Stomach (tissue), 8 donors: ENCODE measurements at regions not wholly inside any gene's neighbourhood (a gene's known extent, or its start where the extent isn't known, plus 50 kb on each side); places are given as distances from the start of the nearest gene placed in this dataset.

Experiments used
- DNase-seq, 2 donors: peaks; one replicate each; pipeline versions ENCODE4 v3.0.0 to v3.0.0-alpha.2; 2013 to 2019
- H3K27ac ChIP-seq, 5 donors: fragments of 200-600 bp in 4 of 5; sonication (generic) in 4 of 5; one replicate each; pipeline ENCODE4 v1.5.1; 2013 to 2019; ENCODE audit warnings: mild to moderate bottlenecking in 1 of 5, moderate library complexity in 1 of 5
- H3K27me3 ChIP-seq, 3 donors: fragments of 200-600 bp; sonication (generic); one replicate each; pipeline ENCODE4 v1.5.1; 2017 to 2019; ENCODE audit warnings: mixed run types in 1 of 3
- H3K36me3 ChIP-seq, 4 donors: fragments of 200-600 bp; sonication (generic); 1 replicate in 3 of 4; 2 replicates in 1 of 4; pipeline ENCODE4 v1.5.1; 2016 to 2019
- H3K4me1 ChIP-seq, 4 donors: fragments of 200-600 bp; sonication (generic); one replicate each; pipeline ENCODE4 v1.5.1; 2016 to 2019
- H3K4me3 ChIP-seq, 4 donors: fragments of 200-600 bp; sonication (generic) in 3 of 4; one replicate each; pipeline ENCODE4 v1.5.1; 2016 to 2019; ENCODE audit warnings: mild to moderate bottlenecking in 1 of 4
- H3K9me3 ChIP-seq, 4 donors: fragments of 200-600 bp; sonication (generic); one replicate each; pipeline ENCODE4 v1.5.1; 2016 to 2019
- EP300 ChIP-seq: sonication (generic); formaldehyde crosslinking; IDR thresholded peaks from one replicate; pipeline ENCODE4 v1.6.1; 2017; ENCODE audit warnings: antibody characterized with exemption
- POLR2A ChIP-seq, 4 donors: fragments of 450-650 bp; IDR thresholded peaks; one replicate each; pipeline ENCODE4 v1.6.1; 2016; ENCODE audit warnings: antibody characterized with exemption in 4 of 4, control low read depth in 2 of 4, mild to moderate bottlenecking in 1 of 4, moderate library complexity in 1 of 4
- POLR2AphosphoS5 ChIP-seq, 3 donors: sonication (generic); formaldehyde crosslinking; IDR thresholded peaks; one replicate each; pipeline ENCODE4 v1.6.1; 2016; ENCODE audit warnings: antibody characterized with exemption in 3 of 3
- WGBS, 5 donors: extraction: QIAGEN DNeasy Blood & Tissue Kit in 3 of 5; methylation state at CpG; one replicate each; pipeline versions ENCODE4 v1.1.5 to v1.1.7; 2013 to 2018; 5-methylcytosine and 5-hydroxymethylcytosine counted together
- intact Hi-C: fragments of 100-400 bp; cut with DNase I; formaldehyde crosslinking; loops from one replicate; pipeline ENCODE4 v1.15.1; 2023; ENCODE audit warnings: low total_unique reads
- TF ChIP-seq, protein P1 (sequence below), 7 experiments: fragments of 450-650 bp in 4 of 7; fragments of 200-600 bp in 3 of 7; sonication (generic) in 3 of 7; IDR thresholded peaks; one replicate each; pipeline ENCODE4 v1.5.1; 2016 to 2019; ENCODE audit warnings: antibody characterized with exemption in 7 of 7, control low read depth in 2 of 7, mild to moderate bottlenecking in 1 of 7
- donor health status: healthy with polysubstance abuse.
- donor health status: Bipolar disorder and iron deficiency.
- donor health status: healthy.

DNA sequence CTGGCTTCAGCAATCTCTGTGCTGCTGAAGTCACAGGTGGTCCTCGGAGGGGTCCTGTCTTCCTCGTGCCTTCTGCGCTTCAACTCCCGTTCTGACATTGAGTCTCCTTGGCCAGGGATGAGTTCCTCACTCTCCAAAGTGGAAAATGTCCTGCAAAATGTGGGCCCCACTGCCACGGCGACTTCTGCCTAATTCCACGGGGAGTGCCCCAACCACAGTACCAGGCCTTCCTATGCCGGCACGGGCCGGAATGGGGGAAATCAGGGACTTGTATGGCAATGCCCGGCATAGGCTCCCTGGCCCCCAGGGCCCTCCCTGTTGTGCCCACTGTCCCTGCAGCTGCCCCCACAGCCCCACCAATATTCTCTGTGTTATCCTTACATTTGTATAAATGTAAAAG, 420.5 kb downstream of the TCERG1L start:
- H3K9me3 ChIP-seq, result no peaks in the 10 kb centered on the region
- H3K27me3 ChIP-seq, result peaks cover 0 to 10% (median 0%) of the 10 kb centered on the region in 3 donors
- no peak for DNase-seq
- no peak overlapping the region for H3K27ac ChIP-seq
- no peak for TF ChIP-seq EP300
- TF ChIP-seq POLR2A (IDR thresholded peaks at IDR 0.05), result no peak
- no peak for TF ChIP-seq POLR2AphosphoS5 (IDR thresholded peaks at IDR 0.05)
- TF ChIP-seq, protein P1, sequence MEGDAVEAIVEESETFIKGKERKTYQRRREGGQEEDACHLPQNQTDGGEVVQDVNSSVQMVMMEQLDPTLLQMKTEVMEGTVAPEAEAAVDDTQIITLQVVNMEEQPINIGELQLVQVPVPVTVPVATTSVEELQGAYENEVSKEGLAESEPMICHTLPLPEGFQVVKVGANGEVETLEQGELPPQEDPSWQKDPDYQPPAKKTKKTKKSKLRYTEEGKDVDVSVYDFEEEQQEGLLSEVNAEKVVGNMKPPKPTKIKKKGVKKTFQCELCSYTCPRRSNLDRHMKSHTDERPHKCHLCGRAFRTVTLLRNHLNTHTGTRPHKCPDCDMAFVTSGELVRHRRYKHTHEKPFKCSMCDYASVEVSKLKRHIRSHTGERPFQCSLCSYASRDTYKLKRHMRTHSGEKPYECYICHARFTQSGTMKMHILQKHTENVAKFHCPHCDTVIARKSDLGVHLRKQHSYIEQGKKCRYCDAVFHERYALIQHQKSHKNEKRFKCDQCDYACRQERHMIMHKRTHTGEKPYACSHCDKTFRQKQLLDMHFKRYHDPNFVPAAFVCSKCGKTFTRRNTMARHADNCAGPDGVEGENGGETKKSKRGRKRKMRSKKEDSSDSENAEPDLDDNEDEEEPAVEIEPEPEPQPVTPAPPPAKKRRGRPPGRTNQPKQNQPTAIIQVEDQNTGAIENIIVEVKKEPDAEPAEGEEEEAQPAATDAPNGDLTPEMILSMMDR (IDR thresholded peaks at IDR 0.05), result no peak
- 79 to 89% (median 87%) methylated on average over 11 of the region's 11 CpGs for WGBS, 5 donors
- no peaks in the 10 kb centered on the region for H3K4me1 ChIP-seq
- H3K4me3 ChIP-seq, result no peak overlapping the region
- intact Hi-C loops, result no loop called here
- H3K36me3 ChIP-seq, result no peaks in the 10 kb centered on the region

DNA sequence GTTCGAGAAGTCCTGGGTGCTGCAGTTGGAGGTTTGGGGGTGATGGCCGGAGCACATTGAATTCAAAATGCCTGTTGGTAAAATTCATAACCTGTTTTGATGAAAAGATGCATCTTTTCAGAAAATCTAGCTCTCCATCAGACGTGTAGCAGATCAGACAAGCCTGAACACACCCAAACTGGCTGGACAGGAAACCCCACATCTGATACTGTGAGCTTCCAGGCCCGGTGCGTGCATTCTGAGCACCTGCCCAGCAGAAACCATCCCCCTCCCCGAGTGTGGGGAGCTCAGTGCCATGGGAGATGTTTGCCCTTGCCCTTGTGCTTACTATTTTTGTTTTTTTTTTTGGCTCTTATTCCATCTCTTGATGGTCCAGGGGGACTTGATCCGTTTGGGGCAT, 417.1 kb downstream of the TCERG1L start:
- no peak for TF ChIP-seq POLR2AphosphoS5 (IDR thresholded peaks at IDR 0.05)
- TF ChIP-seq POLR2A (IDR thresholded peaks at IDR 0.05), result no peak
- TF ChIP-seq EP300, result no peak
- TF ChIP-seq, protein P1 (IDR thresholded peaks at IDR 0.05), result no peak
- H3K4me3 ChIP-seq, result no peak overlapping the region
- H3K36me3 ChIP-seq, result no peaks in the 10 kb centered on the region
- no peaks in the 10 kb centered on the region for H3K9me3 ChIP-seq
- WGBS, 5 donors, result 35 to 49% (median 47%) methylated on average over 7 of the region's 7 CpGs
- peaks cover 0 to 13% (median 0%) of the 10 kb centered on the region in 3 donors for H3K27me3 ChIP-seq
- no peaks in the 10 kb centered on the region for H3K4me1 ChIP-seq
- intact Hi-C loops, result no loop called here
- H3K27ac ChIP-seq, result no peak overlapping the region
- no peak for DNase-seq

DNA sequence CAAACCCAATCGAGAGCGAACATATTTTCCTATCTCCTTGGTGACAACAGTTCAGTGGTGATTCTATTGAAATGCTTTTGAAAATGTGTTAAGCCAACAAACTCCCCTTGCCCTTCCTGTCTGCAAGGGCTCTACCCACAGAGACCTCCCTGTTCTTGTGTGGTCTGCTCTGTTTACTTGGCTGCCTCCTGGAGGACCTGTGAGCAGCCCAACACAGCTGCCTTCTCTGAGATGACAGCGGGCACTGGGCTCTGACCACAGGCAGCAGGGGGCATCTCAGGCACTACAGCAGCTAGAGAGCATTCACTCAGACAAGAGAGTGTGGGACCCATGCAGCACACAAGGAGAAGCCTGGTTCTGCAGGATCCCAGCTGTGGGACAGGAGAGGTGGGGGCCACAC, 416.4 kb downstream of the TCERG1L start:
- 34 to 72% (median 52%) methylated on average over 2 to 3 of the region's 3 CpGs for WGBS, 5 donors
- TF ChIP-seq EP300 (no peak), POLR2AphosphoS5 (IDR thresholded peaks at IDR 0.05) (no peak), POLR2A (IDR thresholded peaks at IDR 0.05) (no peak)
- TF ChIP-seq, protein P1 (IDR thresholded peaks at IDR 0.05), result no peak
- H3K4me1 ChIP-seq, result no peaks in the 10 kb centered on the region
- intact Hi-C loops, result no loop called here
- H3K27ac ChIP-seq, result no peak overlapping the region
- H3K36me3 ChIP-seq, result no peaks in the 10 kb centered on the region
- H3K4me3 ChIP-seq, result no peak overlapping the region
- no peaks in the 10 kb centered on the region for H3K9me3 ChIP-seq
- H3K27me3 ChIP-seq, result peaks cover 0 to 13% (median 0%) of the 10 kb centered on the region in 3 donors
- DNase-seq, result no peak

DNA sequence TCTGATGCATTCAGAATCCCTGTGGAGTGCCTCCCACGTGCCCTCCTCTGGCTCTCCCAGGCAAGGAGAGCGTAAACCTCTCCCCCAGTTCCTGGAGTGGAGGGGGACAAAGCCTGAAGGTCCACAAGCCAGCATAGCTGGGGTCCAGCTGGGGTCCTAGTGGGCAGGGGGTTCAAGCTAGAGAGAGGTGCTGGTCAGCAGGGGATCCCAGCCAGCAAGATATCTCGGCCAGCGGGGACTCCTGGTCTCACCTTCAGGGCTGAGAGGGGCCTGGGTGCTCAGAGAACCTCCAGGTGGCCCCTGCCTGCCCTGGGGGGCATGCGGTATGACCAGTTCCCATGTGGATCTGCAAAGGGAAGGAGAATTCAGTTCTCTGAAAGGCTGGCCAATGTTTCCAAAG, 413.7 kb downstream of the TCERG1L start:
- no peak for DNase-seq
- Histone ChIP-seq H3K9me3 (no peaks in the 10 kb centered on the region), H3K36me3 (no peaks in the 10 kb centered on the region), H3K4me1 (no peaks in the 10 kb centered on the region), H3K27me3 (peaks cover 0 to 13% (median 0%) of the 10 kb centered on the region in 3 donors), H3K4me3 (no peak overlapping the region), H3K27ac (no peak overlapping the region)
- WGBS, 5 donors, result 76 to 83% (median 77%) methylated on average over 5 of the region's 5 CpGs
- TF ChIP-seq POLR2A (IDR thresholded peaks at IDR 0.05), result no peak
- TF ChIP-seq POLR2AphosphoS5 (IDR thresholded peaks at IDR 0.05), result no peak
- TF ChIP-seq, protein P1 (IDR thresholded peaks at IDR 0.05), result no peak
- no peak for TF ChIP-seq EP300
- intact Hi-C loops, result no loop called here
